T47D (cell line): ENCODE measurements at regions not wholly inside any gene's neighbourhood (a gene's known extent, or its start where the extent isn't known, plus 50 kb on each side); places are given as distances from the start of the nearest gene placed in this dataset.
"Not testable (repeated sequence)": the region's sequence is repeated elsewhere in the genome, so short reads cannot be mapped to it uniquely, and the experiment has no call there.

ENCODE experiments used
- DNase-seq, 2 experiments: peaks; one replicate each; pipeline versions ENCODE4 v3.0.0 to v3.0.0-alpha.2; 2011 to 2012; ENCODE audit warnings: low read depth in 1 of 2, low spot score in 1 of 2
- JUND ChIP-seq: IDR thresholded peaks from 2 replicates; pipeline ENCODE4 v1.6.1; 2012; ENCODE audit warnings: low read depth
- in situ Hi-C: cut with HindIII; loops from 2 replicates; pipeline ENCODE4 v1.10.0; 2016; ENCODE audit warnings: low sequenced_read_pairs, low pct_unique_long_range_greater_than_20kb

- DNase-seq, result no peak
- in situ Hi-C loops, result no loop called here
- no peak for TF ChIP-seq JUND
These were observed 694.6 kb upstream of the ACVR2A start for GRCh38 chr2:147150241-147150635.

GRCh38 chr2:147149575-147150240 lies 695.1 kb upstream of the ACVR2A start:
- no peak for DNase-seq
- no peak for TF ChIP-seq JUND
- in situ Hi-C loops, result no loop called here

GRCh38 chr2:147147802-147148201 lies 697.0 kb upstream of the ACVR2A start:
- in situ Hi-C loops, result no loop called here
- TF ChIP-seq JUND, result no peak
- DNase-seq, result no peak

GRCh38 chr2:147141930-147142329 lies 702.9 kb upstream of the ACVR2A start:
- DNase-seq, result no peak
- in situ Hi-C loops, result no loop called here
- no peak for TF ChIP-seq JUND

- DNase-seq, in situ Hi-C loops: not testable (repeated sequence)
These were observed 705.1 kb upstream of the ACVR2A start for GRCh38 chr2:147139732-147140131.

GRCh38 chr2:147137711-147138110 lies 707.1 kb upstream of the ACVR2A start:
- TF ChIP-seq JUND, result no peak
- in situ Hi-C loops, result no loop called here
- no peak for DNase-seq

GRCh38 chr2:147135376-147135775 lies 709.5 kb upstream of the ACVR2A start:
- in situ Hi-C loops, result no loop called here
- no peak for DNase-seq
- TF ChIP-seq JUND, result no peak

GRCh38 chr2:147133286-147133908 lies 711.4 kb upstream of the ACVR2A start:
- no peak for DNase-seq

GRCh38 chr2:147125145-147125544 lies 719.7 kb upstream of the ACVR2A start:
- in situ Hi-C loops, result no loop called here
- no peak for TF ChIP-seq JUND
- DNase-seq, result no peak

More at GRCh38 chr2:147133286-147133908, 711.4 kb upstream of the ACVR2A start:
- no peak for TF ChIP-seq JUND
- in situ Hi-C loops, result no loop called here

GRCh38 chr2:147122944-147123343 lies 721.9 kb upstream of the ACVR2A start:
- no peak for TF ChIP-seq JUND
- in situ Hi-C loops, result no loop called here
- DNase-seq, result no peak

- DNase-seq, result no peak
- in situ Hi-C loops, result no loop called here
- no peak for TF ChIP-seq JUND
These were observed 733.9 kb upstream of the ACVR2A start for GRCh38 chr2:147110962-147111361.

GRCh38 chr2:147110317-147110716 lies 734.5 kb upstream of the ACVR2A start:
- no peak for TF ChIP-seq JUND
- no peak for DNase-seq
- in situ Hi-C loops, result no loop called here

- no peak for TF ChIP-seq JUND
- in situ Hi-C loops, result no loop called here
- no peak for DNase-seq
These were observed 735.5 kb upstream of the ACVR2A start for GRCh38 chr2:147109291-147109690.

GRCh38 chr2:147108548-147108947 lies 736.3 kb upstream of the ACVR2A start:
- no peak for TF ChIP-seq JUND
- in situ Hi-C loops, result no loop called here
- no peak for DNase-seq
